Prostate gland (tissue), 2 donors: ENCODE measurements at regions not wholly inside any gene's neighbourhood (a gene's known extent, or its start where the extent isn't known, plus 50 kb on each side); places are given as distances from the start of the nearest gene placed in this dataset.

ENCODE experiments used
- CTCF ChIP-seq, 4 experiments: fragments of 200-600 bp in 2 of 4; fragments of 450-650 bp in 2 of 4; sonication (generic) in 2 of 4; IDR thresholded peaks; 1 replicate in 3 of 4; 2 replicates in 1 of 4; pipeline ENCODE4 v1.5.1; 2016 to 2019; ENCODE audit warnings: antibody characterized with exemption in 4 of 4, mild to moderate bottlenecking in 2 of 4, moderate library complexity in 2 of 4
- POLR2A ChIP-seq: fragments of 450-650 bp; IDR thresholded peaks from one replicate; pipeline ENCODE4 v1.6.1; 2016; ENCODE audit warnings: antibody characterized with exemption, mild to moderate bottlenecking
- POLR2AphosphoS5 ChIP-seq: sonication (generic); formaldehyde crosslinking; IDR thresholded peaks from one replicate; pipeline ENCODE4 v1.6.1; 2017; ENCODE audit warnings: antibody characterized with exemption

GRCh38 chr2:172293952-172294351 lies 133.4 kb upstream of the ITGA6 start:
- TF ChIP-seq CTCF (IDR thresholded peaks at IDR 0.05): no peak
- TF ChIP-seq POLR2A: no peak
- no peak for TF ChIP-seq POLR2AphosphoS5
